ENCODE measurements at regions not wholly inside any gene's neighbourhood (a gene's known extent, or its start where the extent isn't known, plus 50 kb on each side); places are given as distances from the start of the nearest gene placed in this dataset.

- Mint-ChIP-seq H3K4me1 (ENCODE audit: low read depth, unreplicated experiment) (no peaks in the 10 kb centered on the region), H3K9me3 (ENCODE audit: low read depth, unreplicated experiment) (no peaks in the 10 kb centered on the region), H3K27ac (ENCODE audit: unreplicated experiment) (no peak overlapping the region), H3K27me3 (ENCODE audit: unreplicated experiment) (peaks cover 93% of the 10 kb centered on the region), H3K4me3 (ENCODE audit: low read depth, unreplicated experiment) (no peak overlapping the region), H3K36me3 (ENCODE audit: insufficient read depth, unreplicated experiment) (no peaks in the 10 kb centered on the region)
- TF ChIP-seq CTCF (IDR thresholded peaks at IDR 0.05; ENCODE audit: unreplicated experiment) = no peak
- DNase-seq = no peak
- intact Hi-C loops (cut with micrococcal nuclease; ENCODE audit: unreplicated experiment) = no loop called here
- CTCF ChIA-PET = no interaction called here
- no TSS peak for BruUV-seq (replicated peaks)
These were observed 57.5 kb upstream of the ITGA11 start for GRCh38 chr15:68489421-68489820.

GRCh38 chr15:68491415-68492106 is 59.6 kb upstream of the ITGA11 start:
- no peak for DNase-seq
- no TSS peak for BruUV-seq (replicated peaks)
- no peaks in the 10 kb centered on the region for H3K9me3 Mint-ChIP-seq (ENCODE audit: low read depth, unreplicated experiment)
- no peaks in the 10 kb centered on the region for H3K36me3 Mint-ChIP-seq (ENCODE audit: insufficient read depth, unreplicated experiment)
- H3K4me1 Mint-ChIP-seq (ENCODE audit: low read depth, unreplicated experiment) = no peaks in the 10 kb centered on the region
- H3K4me3 Mint-ChIP-seq (ENCODE audit: low read depth, unreplicated experiment) = no peak overlapping the region
- CTCF ChIA-PET = no interaction called here
- no peak for TF ChIP-seq CTCF (IDR thresholded peaks at IDR 0.05; ENCODE audit: unreplicated experiment)
- no peak overlapping the region for H3K27ac Mint-ChIP-seq (ENCODE audit: unreplicated experiment)
- intact Hi-C loops (cut with micrococcal nuclease; ENCODE audit: unreplicated experiment) = no loop called here
- peaks cover 93% of the 10 kb centered on the region for H3K27me3 Mint-ChIP-seq (ENCODE audit: unreplicated experiment)

- BruUV-seq (replicated peaks) = no TSS peak
- Mint-ChIP-seq H3K36me3 (ENCODE audit: insufficient read depth, unreplicated experiment) (no peaks in the 10 kb centered on the region), H3K4me3 (ENCODE audit: low read depth, unreplicated experiment) (no peak overlapping the region), H3K4me1 (ENCODE audit: low read depth, unreplicated experiment) (no peaks in the 10 kb centered on the region), H3K9me3 (ENCODE audit: low read depth, unreplicated experiment) (no peaks in the 10 kb centered on the region), H3K27ac (ENCODE audit: unreplicated experiment) (no peak overlapping the region), H3K27me3 (ENCODE audit: unreplicated experiment) (peaks cover 85% of the 10 kb centered on the region)
- CTCF ChIA-PET = interaction anchor here (1.0 kb wide), 1 partner anchor 30 kb away, joined by 3 read pairs; no protein-coding TSS in a partner anchor
- intact Hi-C loops (cut with micrococcal nuclease; ENCODE audit: unreplicated experiment) = no loop called here
- DNase-seq = no peak
- TF ChIP-seq CTCF (IDR thresholded peaks at IDR 0.05; ENCODE audit: unreplicated experiment) = no peak
These were observed 60.9 kb upstream of the ITGA11 start for GRCh38 chr15:68492855-68493254.

GRCh38 chr15:68493629-68494028 is 61.7 kb upstream of the ITGA11 start:
- no TSS peak for BruUV-seq (replicated peaks)
- no peak for DNase-seq
- Mint-ChIP-seq H3K27me3 (ENCODE audit: unreplicated experiment) (peaks cover 83% of the 10 kb centered on the region), H3K4me3 (ENCODE audit: low read depth, unreplicated experiment) (no peak overlapping the region), H3K9me3 (ENCODE audit: low read depth, unreplicated experiment) (no peaks in the 10 kb centered on the region), H3K4me1 (ENCODE audit: low read depth, unreplicated experiment) (no peaks in the 10 kb centered on the region), H3K27ac (ENCODE audit: unreplicated experiment) (no peak overlapping the region), H3K36me3 (ENCODE audit: insufficient read depth, unreplicated experiment) (no peaks in the 10 kb centered on the region)
- CTCF ChIA-PET = no interaction called here
- no peak for TF ChIP-seq CTCF (IDR thresholded peaks at IDR 0.05; ENCODE audit: unreplicated experiment)
- intact Hi-C loops (cut with micrococcal nuclease; ENCODE audit: unreplicated experiment) = no loop called here

Measured in Calu3 (cell line).